Globus pallidus (tissue), 1 donor: ENCODE measurements at regions not wholly inside any gene's neighbourhood (a gene's known extent, or its start where the extent isn't known, plus 50 kb on each side); places are given as distances from the start of the nearest gene placed in this dataset.

Experiments
- DNase-seq: peaks from one replicate; pipeline ENCODE4 v3.0.0-alpha.2; 2015; ENCODE audit warnings: low spot score

DNA sequence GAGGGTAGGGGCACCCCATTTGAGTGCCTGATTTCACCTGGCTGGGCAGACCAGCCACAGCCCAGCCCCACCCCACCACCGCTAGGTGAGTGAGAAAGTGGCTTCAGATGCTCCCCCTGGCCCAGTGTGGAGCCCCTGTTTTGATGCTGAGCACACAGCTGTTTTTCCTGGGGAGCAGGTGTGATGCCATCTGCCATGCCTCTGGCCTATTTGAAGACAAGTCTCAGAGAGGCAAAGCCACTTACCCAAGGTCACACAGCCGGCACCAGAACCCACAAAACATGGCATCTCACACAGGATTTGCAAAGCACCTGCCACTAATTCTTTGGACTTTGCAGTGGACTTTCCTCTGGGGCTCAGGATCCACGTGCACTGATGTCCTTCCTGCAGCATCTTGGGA, 131.3 kb downstream of the INHBB start:
- DNase-seq = no peak

DNA sequence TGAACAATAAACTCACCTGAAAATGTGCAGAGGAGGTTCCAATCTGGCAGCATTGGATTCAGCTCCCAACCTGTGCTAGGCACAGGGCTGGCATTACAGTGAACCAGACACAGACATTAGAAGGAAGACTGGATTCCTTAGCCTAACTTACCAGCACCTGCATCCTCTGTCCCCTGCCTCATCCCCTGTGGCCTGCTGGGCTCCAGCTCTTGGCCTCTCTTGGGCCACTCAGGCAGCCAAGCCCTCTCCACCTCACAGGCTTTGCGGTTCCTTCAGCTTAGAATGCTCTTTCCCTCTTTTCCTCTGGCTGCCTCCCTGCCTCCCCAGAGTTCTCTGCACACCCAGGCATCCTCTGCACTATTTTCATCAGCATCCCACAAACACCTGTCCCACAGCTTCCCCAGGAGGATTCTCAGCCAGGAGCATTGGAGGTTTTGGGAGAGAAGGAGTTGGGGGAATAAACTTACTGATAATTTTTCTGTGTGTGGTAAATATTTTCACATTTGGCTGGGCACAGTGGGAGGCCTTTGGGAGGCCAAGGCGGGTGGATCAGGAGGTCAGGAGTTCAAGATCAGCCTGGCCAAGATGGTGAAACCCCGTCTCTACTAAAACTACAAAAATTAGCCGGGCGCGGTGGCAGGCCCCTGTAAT, 132.0 kb downstream of the INHBB start:
- DNase-seq = no peak

DNA sequence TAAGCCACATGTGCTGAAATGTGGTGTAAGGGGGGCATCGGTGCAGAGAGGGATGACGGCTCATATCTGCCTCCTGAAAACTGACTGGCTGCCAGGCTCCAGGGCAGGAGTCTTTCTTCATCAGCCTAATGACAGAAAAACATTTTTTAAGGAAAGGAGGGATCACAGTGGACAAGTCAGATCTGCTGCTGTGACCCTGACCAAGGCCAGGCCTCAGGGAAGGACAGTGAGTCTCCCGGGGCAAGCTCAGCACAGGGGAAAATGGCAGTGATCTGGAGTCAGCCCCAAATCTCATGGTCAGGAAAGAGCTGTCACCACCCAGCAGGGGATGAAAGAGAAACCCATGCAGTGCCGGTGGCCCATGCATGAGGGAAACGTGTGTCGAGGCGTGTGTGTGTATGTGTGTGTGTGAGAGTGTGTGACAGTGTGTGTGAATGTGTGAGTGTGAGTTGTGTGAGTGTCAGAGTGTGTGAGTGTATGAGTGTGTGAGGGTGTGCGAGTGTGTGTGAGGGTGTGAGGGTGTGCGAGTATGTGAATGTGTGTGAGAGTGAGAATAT, 134.5 kb downstream of the INHBB start:
- DNase-seq = no peak

DNA sequence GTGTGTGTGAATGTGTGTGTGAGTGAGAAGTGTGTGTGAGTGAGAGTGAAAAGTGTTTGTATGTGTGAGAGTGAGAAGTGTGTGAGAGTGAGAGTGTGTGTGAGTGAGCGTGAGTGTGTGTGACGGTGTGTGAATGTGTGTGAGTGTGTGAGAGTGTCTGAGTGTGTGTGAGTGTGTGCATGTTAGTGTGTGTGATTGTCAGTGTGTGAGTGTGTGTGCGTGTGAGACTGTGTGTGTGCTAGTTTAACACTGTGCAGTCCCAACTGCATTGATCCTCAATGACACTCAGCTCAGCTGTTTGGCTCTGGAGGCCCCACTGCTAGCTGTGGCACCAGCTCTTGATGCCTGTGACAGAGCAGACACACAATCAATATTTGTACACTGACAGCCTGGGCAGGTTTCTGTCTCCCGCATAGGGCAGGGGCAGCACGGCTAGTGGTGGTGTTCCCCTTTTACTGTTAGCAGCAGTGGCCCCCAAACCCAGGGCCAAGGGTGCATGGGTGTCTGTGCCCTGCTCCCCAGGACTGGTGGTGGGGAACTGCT, 135.0 kb downstream of the INHBB start:
- no peak for DNase-seq

DNA sequence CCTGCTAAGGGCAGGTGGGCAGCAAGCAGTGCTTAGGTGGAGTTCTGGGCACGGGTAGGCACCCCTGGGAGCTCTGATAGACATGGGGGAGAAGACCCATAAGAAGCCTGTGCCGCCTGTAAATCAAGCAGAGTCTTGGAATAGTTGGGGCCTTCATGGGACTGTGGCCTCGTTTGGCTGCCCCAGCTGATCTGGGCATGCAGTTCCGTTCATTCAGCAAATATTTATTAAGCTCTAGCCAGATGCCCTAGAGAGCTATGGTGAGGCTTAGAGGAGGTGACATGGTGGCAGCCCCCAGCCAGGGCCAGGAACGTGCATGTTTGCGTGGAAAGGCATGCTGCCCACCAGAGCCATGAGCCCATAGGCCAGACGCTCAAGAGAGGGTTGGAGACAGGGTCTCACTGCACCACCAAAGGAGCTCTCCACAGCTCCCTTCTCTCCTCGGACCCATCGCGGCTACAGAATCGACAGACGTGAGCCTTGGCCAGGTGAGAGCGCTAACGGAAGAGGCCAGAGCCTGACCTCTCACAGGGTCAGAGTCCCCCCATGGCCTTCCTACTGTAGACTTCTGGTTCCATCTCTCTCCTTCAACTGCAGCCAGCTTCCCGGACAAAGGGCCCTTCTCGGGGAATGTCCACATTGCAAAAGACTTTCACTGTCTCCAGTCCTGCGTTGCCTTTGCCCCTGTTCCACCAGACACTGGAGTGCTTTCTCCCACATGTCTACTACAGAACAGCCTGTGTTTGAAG, 135.7 kb downstream of the INHBB start:
- DNase-seq = no peak

DNA sequence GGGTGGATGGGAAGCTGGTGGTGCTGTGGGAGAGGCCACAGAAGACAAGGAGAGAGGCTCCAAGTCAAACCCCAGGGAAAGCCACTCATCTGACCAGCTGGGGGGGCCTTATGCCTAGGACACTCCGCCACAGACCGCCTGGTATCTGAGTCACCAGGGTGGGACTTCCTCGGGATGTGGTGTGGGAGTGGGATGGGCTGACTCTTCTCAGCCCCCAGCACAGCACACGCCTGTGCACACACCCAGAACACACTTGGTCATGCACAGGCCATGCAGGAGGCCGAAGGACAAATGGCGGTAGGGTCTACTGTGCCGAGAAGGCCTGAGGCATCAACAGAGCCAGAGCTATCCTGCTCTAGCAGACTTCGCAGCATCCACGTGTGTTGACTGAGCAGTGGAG, 136.4 kb downstream of the INHBB start:
- DNase-seq = no peak

DNA sequence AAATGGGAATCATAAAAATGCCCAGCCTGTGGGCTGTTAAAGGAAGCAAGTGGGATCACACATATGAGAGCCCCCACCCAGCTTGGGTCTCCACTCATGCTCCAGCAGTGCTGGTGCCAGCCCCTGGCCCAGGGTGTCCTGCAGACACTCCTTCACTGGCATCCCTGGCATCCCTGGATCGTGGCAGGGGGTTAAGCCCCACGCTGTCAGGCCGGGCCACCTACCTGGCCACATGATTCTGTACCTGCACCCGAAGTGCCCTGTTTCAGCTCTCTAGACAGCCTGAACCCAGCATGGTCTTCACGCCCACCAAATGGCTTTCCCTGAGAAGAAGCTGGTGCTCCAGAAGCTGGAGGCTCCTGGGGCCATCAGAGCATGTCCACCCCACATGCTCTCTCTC, 137.4 kb downstream of the INHBB start:
- DNase-seq = no peak

DNA sequence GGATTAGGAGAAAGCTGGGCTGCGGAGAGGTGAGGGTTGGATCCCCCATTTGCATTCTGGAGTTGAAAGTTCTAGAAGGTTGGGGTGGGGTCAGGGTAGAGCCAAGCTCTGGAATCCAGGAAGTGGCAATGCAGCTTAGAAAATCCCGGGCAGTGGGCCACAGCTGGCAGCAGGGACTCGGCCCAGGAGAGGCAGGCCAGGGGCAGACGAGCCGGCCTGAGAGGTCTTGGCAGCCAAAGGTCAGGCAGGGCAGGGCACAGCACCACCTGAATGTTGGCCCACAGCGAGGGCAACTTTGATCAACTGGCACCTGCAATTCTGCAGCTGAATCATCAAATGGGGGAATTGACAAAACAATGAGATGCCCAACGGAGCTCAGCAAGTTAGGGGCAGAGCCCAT, 139.2 kb downstream of the INHBB start:
- DNase-seq = no peak

DNA sequence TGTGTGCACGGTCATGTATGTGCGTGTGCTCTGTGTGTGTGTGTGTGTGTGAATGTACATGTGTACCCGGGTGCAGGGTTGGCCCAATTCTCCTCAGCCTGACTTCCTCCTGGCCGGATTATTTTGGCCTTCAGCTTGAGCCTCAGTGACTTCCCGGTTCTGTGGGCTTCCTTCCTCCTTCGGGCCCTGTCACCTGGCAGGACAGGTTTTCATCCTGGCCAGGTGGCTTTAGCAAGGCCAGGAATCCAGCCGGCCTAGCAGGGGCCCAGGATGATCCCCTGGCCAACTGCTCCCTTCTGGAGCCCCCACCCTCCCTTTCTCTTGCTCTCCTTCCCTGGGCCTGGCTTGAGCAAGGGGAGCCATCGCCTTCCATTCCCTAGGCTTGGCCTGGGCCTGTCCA, 140.5 kb downstream of the INHBB start:
- DNase-seq = no peak

DNA sequence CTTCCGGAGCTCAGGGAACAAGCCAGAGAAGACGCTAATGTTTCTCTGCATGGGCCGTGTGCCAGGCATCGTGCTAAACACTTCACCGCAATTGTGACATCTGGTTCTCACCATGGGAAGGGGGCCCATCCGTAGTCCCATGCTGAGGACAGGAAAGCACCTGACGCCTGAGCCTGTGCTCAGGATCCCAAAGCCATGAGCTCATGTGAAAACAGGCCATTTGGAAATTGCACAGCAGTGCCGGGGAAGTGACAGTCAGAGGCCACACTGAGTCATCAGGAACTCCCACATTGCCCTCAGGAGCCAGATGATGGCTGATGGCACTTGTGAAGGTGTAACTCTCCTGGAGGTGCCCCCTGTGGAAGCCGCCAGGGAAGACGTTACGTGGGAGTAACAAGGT, 141.0 kb downstream of the INHBB start:
- no peak for DNase-seq

DNA sequence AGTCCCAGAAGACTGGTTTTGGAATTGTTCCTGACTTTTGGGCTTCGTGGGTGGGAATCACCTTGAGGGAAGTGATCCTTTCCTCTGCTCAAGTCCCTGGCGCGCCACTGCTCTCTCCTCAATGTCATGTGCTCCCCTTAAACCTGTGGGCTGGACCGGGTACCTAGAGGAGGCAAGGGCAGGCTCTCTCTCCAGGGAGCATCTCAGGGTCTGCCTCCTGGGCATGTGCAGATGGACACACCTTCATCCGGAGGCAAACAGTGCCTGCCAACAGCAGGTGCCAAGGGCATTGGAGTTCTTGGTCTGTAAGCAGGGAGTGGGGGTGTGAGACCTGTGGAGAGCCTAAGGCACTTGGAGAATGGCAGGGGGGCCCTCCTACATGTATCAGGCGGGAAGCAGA, 142.6 kb downstream of the INHBB start:
- no peak for DNase-seq

DNA sequence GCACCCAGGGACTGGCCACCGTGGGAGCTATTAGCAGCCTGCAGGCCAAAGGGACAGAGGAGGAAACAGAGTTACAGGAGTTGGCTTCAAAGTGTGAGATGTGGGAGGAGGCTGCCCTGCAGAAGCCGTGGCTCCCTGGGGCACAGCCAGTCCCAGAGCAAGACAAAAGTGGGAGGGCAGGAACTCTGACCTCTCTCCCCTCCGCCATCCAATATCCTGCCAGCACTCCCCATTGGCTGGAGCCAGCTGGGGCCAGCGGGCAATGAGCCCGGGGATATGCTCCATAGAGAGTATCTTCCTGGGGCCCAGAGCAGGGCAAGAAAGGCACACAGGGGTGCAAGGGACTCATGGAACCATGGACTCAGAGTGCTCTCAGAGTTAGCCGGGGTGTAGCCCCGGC, 143.1 kb downstream of the INHBB start:
- DNase-seq = no peak

DNA sequence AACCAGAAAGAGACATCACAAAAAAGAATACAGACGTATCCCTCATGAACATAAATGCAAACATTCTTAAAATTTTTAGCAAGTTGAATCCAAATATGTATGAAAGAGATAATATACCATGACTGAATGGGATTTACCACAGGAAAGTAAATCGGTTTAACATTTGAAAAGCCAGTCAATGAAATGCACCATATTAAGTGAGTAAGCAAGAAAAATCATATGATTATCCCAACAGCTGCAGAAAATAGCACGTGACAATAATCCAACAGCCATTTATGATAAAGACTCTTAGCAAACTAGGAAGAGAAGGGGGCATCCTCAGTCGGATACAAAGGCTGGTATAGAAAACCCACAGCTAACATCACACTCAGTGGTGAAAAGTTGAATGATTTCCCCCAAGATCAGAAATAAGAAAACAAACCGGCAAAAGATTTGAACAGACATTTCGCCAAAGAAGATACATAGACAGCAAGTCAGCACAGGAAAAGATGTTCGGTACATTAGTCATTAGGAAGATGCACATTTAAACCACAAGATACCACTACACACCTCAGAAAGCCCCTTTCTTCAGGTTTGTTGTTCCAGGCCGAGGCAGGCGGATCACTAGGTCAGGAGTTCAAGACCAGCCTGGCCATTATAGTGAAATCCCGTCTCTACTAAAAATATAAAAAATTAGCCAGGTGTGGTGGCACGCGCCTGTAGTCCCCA, 144.3 kb downstream of the INHBB start:
- DNase-seq = no peak

DNA sequence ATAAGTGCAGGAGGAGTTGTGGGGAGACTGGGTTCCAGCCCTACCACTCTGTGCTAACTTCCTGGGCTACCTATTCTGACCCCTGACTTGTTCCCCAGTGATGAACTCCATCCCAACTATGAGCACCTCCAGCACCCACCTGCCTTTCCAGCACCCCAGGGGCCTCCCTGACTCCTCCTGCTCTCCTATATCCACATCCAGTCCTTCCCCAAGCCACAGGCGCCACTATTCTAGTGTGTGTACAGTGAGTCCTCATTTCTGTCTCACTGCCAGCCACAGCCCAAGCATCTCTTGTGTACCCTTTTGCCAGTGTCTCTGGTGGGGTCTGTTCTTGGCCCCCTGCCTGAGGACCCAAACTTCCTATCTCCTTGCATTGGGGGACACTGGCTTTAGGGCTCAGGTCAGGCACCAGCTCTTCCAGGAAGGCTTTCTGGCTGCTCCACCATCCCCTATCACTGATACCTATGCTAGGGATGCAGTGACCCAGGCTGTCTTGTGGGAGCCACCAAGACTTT, 145.2 kb downstream of the INHBB start:
- DNase-seq = no peak

DNA sequence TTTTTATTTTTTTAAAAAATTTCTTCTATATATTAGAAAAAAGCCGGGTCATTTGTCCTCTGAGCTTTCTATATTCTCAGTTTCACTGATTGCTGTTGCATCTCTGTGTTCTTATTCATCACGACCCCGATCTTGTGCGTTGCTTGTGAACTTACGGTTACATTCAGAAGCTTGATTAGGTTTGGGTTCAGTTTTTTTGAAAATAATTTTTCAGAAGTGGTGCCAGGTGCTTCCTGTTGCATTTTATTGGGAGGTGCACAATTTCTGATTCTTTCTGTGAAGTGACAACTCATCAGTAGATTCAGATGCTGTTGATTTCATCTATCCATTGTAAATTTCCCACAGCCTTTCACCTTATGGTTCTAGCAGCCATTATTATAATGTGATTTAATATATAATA, 147.3 kb downstream of the INHBB start:
- no peak for DNase-seq

DNA sequence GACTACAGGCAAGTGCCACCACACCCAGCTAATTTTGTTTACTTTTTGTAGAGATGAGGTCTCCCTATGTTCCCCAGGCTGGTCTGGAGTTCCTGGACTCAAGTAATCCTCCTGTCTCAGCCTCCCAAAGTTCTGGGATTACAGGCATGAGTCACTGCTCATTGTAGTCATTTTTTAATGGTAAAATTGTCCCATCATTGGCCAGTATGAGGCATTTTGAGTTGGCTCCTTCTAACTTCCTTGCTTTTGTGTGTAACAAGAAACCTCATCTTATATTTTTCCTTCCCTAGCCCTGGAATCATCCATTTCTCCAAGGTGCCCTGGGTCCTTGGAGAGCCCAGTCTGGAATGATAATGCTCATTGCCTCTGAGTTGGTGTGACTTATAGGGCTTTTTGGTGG, 148.5 kb downstream of the INHBB start:
- DNase-seq = no peak

DNA sequence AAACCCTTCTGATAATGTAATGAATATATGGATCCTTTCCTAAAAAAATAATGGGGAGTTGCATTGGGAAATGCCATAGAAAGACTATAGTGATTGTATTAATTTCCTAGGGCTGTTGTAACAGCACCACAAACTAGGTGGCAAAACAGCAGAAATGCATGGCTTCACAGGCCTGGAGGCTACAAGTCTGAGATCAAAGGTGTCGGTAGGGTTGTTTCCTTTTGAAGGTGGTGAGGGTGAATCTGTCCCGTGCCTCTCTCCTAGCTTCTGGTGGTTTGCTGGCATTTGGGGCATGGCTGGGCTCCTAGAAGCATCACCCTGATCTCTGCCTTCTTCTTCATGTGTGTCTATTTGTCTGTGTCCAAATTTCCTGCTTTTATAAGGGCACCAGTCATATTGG, 149.7 kb downstream of the INHBB start:
- no peak for DNase-seq

DNA sequence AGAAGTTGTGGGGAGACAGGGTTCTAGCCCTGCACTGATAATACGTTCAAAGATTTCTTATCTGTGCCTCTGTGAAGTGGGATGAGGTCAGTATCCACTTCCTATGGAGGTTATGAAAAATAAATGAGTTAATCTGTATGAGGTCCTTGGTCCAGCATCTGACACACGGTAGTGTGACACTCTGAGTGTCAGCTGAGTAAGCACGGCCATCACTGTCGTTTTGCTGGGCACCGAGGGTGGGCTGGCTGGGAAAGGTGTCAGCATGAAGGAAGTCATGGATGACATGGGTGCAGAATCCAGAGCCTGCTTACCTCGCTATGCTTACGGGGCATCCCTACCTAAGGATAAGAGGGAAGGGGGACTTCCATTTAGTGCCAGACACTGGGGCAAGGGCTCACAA, 150.3 kb downstream of the INHBB start:
- DNase-seq = no peak

DNA sequence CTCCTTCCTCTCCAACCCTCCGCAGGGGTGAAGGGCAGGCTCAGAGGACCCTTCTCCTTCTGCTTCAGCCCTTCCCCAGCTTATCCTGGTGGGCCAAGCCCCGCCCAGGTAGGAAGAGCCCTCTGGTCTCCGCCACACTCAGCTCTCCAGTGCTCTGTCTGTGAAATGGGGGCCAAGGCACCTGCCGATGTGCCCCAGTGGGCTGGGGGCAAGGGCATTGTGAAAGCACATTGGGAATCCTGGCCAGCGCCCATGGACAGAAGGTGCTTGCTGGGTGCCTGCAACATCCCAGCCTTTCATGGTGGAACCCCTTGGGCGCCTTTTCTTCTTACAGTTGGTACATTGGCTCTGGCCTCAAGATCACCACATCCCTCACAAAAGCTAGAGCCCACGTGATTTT, 150.8 kb downstream of the INHBB start:
- DNase-seq = no peak

DNA sequence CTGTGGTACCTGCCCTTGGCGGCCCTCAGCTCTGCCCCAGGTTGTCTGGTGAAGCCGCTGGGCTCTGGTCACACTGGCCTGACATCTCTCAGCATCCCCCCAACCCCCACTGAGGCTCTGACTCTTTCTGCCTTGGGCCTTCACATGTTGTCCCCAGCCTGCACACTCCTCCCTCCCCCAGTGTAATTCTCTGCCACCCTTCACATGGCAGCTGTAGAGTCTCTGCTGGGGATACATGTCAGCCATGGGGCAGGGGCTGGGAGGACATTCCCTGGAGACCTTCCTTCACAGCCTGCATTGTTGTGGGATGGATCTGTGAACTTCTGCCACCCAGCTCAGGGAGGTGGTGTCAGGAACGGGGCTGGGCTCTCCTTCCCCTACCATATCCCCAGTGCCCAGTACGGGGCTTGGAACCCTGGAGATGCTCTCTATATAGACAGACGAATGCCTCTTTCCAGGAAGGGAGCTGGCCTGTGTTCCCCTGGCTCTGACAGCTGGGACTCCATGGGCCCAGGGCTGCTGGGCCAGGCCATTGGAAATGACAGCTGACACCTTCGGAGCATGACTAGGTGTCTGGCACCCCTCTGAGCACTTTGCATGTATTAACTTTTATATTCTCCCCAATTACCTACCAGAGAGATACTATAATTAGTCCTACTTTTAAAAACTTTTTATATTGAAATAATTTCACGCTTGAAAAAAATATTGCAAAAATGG, 151.5 kb downstream of the INHBB start:
- no peak for DNase-seq

DNA sequence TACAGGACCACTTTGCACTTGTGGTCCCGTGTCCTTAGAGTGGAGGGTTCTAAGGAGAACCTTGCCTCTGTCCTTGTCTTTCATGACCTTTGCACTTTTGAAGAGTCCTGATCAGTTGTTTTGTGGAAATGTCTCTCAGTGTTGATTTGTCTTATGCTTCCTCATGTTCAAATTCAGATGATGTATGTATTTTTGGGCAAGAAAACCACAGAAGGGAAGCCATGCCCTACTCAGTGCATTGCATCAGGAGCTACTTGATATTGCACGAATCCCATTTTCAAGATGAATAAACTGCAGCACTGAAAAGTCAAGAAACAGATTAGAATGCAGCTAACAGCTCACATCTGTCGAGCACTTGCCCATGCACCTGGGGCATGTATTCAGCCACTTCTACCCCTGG, 152.2 kb downstream of the INHBB start:
- no peak for DNase-seq
